Erythroblast (primary cell): ENCODE measurements at regions not wholly inside any gene's neighbourhood (a gene's known extent, or its start where the extent isn't known, plus 50 kb on each side); places are given as distances from the start of the nearest gene placed in this dataset.

ENCODE experiments used
- GATA1 ChIP-seq: IDR thresholded peaks from 2 replicates; pipeline ENCODE4 v1.6.1; 2011; ENCODE audit warnings: low read depth, mild to moderate bottlenecking, control low read depth, low read length, moderate library complexity
- POLR2A ChIP-seq: IDR thresholded peaks from 2 replicates; pipeline ENCODE4 v1.6.1; 2011; ENCODE audit warnings: mild to moderate bottlenecking, low read length

GRCh38 chr17:6926667-6927066 lies 69.2 kb upstream of the ALOX12 start:
- TF ChIP-seq POLR2A, result no peak
- TF ChIP-seq GATA1, result no peak
